ENCODE measurements at regions not wholly inside any gene's neighbourhood (a gene's known extent, or its start where the extent isn't known, plus 50 kb on each side); places are given as distances from the start of the nearest gene placed in this dataset.

GRCh38 chr1:78360584-78360983, 130.2 kb upstream of the PTGFR start:
- no peak for TF ChIP-seq ZNF565 (CRISPR knock-in tag; conservative IDR thresholded peaks at IDR 0.05; ENCODE audit: low read depth)
- TF ChIP-seq, protein P1, sequence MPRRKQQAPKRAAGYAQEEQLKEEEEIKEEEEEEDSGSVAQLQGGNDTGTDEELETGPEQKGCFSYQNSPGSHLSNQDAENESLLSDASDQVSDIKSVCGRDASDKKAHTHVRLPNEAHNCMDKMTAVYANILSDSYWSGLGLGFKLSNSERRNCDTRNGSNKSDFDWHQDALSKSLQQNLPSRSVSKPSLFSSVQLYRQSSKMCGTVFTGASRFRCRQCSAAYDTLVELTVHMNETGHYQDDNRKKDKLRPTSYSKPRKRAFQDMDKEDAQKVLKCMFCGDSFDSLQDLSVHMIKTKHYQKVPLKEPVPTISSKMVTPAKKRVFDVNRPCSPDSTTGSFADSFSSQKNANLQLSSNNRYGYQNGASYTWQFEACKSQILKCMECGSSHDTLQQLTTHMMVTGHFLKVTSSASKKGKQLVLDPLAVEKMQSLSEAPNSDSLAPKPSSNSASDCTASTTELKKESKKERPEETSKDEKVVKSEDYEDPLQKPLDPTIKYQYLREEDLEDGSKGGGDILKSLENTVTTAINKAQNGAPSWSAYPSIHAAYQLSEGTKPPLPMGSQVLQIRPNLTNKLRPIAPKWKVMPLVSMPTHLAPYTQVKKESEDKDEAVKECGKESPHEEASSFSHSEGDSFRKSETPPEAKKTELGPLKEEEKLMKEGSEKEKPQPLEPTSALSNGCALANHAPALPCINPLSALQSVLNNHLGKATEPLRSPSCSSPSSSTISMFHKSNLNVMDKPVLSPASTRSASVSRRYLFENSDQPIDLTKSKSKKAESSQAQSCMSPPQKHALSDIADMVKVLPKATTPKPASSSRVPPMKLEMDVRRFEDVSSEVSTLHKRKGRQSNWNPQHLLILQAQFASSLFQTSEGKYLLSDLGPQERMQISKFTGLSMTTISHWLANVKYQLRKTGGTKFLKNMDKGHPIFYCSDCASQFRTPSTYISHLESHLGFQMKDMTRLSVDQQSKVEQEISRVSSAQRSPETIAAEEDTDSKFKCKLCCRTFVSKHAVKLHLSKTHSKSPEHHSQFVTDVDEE (CRISPR knock-in tag; IDR thresholded peaks at IDR 0.05): no peak
- no peak for TF ChIP-seq ISL1 (CRISPR knock-in tag; IDR thresholded peaks at IDR 0.05)
- TF ChIP-seq RARB (CRISPR knock-in tag; IDR thresholded peaks at IDR 0.05): no peak
- TF ChIP-seq BACH2 (CRISPR knock-in tag; IDR thresholded peaks at IDR 0.05; ENCODE audit: borderline replicate concordance): no peak
- no peak for TF ChIP-seq ZFP30 (CRISPR knock-in tag; IDR thresholded peaks at IDR 0.05)
- TF ChIP-seq ZFP3 (CRISPR knock-in tag; IDR thresholded peaks at IDR 0.05): no peak
- TF ChIP-seq ZNF8 (CRISPR knock-in tag; IDR thresholded peaks at IDR 0.05): no peak
- no peak for TF ChIP-seq ZC3H10 (CRISPR knock-in tag; IDR thresholded peaks at IDR 0.05)
- no peak for TF ChIP-seq SNAI2 (CRISPR knock-in tag; IDR thresholded peaks at IDR 0.05)
- TF ChIP-seq, protein P2, sequence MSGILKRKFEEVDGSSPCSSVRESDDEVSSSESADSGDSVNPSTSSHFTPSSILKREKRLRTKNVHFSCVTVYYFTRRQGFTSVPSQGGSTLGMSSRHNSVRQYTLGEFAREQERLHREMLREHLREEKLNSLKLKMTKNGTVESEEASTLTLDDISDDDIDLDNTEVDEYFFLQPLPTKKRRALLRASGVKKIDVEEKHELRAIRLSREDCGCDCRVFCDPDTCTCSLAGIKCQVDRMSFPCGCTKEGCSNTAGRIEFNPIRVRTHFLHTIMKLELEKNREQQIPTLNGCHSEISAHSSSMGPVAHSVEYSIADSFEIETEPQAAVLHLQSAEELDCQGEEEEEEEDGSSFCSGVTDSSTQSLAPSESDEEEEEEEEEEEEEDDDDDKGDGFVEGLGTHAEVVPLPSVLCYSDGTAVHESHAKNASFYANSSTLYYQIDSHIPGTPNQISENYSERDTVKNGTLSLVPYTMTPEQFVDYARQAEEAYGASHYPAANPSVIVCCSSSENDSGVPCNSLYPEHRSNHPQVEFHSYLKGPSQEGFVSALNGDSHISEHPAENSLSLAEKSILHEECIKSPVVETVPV (CRISPR knock-in tag; IDR thresholded peaks at IDR 0.05): no peak
- no peak for ATAC-seq

DNA sequence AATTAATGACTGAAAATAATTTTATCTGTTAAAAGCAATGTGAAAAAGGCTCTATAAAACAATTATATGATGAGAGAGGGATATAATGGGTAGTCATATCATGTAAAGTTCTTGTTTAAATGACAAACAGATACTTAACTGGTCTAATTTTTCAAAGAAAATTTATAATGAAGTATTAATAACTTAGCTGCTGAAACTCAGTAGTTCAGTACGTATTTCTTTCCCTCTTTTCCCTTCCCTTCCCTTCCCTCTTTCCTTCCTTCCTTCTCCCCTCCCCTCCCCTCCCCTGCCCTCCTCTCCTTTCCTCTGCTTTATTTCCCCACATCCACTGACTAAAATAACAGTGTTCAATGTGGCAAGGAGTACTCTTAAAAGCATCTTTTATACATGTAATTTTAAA, 123.1 kb upstream of the PTGFR start:
- no peak for ATAC-seq

DNA sequence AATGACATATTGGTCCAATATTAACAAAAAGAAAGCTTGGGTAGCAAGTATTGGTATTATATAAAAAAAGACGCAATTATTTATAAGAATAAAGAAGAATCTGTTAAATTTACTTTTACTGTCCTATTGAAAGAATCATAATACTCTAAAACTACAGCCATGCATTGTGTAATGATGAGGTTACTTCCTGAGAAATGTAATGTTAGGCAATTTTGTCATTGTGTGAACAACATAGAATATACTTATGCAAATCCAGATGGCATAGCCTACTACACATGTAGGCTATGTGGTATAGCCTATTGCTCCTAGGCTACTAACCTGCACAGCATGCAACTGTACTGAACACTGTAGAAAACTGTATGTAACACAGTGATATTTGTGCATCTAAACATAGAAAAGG, 121.2 kb upstream of the PTGFR start:
- TF ChIP-seq ZNF8 (CRISPR knock-in tag; IDR thresholded peaks at IDR 0.05) (no peak), BACH2 (CRISPR knock-in tag; IDR thresholded peaks at IDR 0.05; ENCODE audit: borderline replicate concordance) (no peak), TCF4 (CRISPR knock-in tag; IDR thresholded peaks at IDR 0.05; ENCODE audit: borderline replicate concordance) (no peak), PPARA (CRISPR knock-in tag; IDR thresholded peaks at IDR 0.05; ENCODE audit: borderline replicate concordance) (no peak), ARNTL (CRISPR knock-in tag; IDR thresholded peaks at IDR 0.05; ENCODE audit: borderline replicate concordance, low read depth) (no peak), OSR1 (CRISPR knock-in tag; IDR thresholded peaks at IDR 0.05) (no peak), CSDC2 (CRISPR knock-in tag; IDR thresholded peaks at IDR 0.05) (no peak), TOX (CRISPR knock-in tag; IDR thresholded peaks at IDR 0.05; ENCODE audit: borderline replicate concordance) (no peak)
- TF ChIP-seq, protein P3, sequence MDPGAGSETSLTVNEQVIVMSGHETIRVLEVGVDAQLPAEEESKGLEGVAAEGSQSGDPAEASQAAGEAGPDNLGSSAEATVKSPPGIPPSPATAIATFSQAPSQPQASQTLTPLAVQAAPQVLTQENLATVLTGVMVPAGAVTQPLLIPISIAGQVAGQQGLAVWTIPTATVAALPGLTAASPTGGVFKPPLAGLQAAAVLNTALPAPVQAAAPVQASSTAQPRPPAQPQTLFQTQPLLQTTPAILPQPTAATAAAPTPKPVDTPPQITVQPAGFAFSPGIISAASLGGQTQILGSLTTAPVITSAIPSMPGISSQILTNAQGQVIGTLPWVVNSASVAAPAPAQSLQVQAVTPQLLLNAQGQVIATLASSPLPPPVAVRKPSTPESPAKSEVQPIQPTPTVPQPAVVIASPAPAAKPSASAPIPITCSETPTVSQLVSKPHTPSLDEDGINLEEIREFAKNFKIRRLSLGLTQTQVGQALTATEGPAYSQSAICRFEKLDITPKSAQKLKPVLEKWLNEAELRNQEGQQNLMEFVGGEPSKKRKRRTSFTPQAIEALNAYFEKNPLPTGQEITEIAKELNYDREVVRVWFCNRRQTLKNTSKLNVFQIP (CRISPR knock-in tag; IDR thresholded peaks at IDR 0.05; ENCODE audit: borderline replicate concordance, low read depth): no peak
- ATAC-seq: no peak

More for the DNA sequence above, 123.1 kb upstream of the PTGFR start:
- TF ChIP-seq ESRRG (CRISPR knock-in tag; IDR thresholded peaks at IDR 0.05) (no peak), ISL1 (CRISPR knock-in tag; IDR thresholded peaks at IDR 0.05) (no peak), OSR1 (CRISPR knock-in tag; IDR thresholded peaks at IDR 0.05) (no peak), CSDC2 (CRISPR knock-in tag; IDR thresholded peaks at IDR 0.05) (no peak), GLIS3 (CRISPR knock-in tag; IDR thresholded peaks at IDR 0.05) (no peak)
- TF ChIP-seq, protein P3 (CRISPR knock-in tag; IDR thresholded peaks at IDR 0.05; ENCODE audit: borderline replicate concordance, low read depth): no peak
- TF ChIP-seq, protein P1 (CRISPR knock-in tag; IDR thresholded peaks at IDR 0.05): no peak
